NCI-H187 (cell line): ENCODE measurements at regions not wholly inside any gene's neighbourhood (a gene's known extent, or its start where the extent isn't known, plus 50 kb on each side); places are given as distances from the start of the nearest gene placed in this dataset.

Source experiments
- DNase-seq, 2 experiments: peaks; one replicate each; lab custom pipeline; 2025; lab: John Stamatoyannopoulos, UW

DNA sequence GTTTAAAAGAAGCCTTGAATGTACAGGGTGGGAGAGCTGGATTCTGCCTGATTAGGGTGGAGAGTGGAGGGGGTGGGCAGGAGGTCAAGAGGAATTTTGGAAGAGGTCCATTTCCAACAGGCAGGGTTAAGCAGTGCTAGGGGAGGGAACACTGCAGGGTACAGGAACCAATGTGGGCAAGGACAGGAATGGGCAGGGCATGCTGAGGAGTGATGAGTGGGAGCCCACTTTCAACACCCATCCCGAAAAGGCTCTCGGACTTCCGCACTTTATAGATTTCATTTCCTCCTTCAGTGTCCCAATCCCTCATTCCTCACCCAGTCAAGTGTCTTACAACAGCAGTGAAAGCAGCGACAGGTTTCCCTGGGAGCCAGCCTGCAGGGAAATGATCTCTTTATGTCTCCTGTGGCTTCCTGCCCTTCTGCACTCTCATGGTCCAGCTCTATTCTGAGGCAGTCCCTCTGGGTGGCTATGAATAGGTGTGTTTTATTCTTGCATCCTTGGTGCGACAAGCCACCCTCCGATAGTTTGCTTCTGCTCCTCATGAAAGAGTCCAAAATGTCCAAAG lies 50.5 kb upstream of the ZNF507 start:
- DNase-seq = no peak
